ENCODE measurements at regions not wholly inside any gene's neighbourhood (a gene's known extent, or its start where the extent isn't known, plus 50 kb on each side); places are given as distances from the start of the nearest gene placed in this dataset.

GRCh38 chr17:14997290-14997689 is 267.8 kb downstream of the PMP22 start:
- DNase-seq (no peak), ATAC-seq (no peak)
- H3K4me1 Mint-ChIP-seq = no peaks in the 10 kb centered on the region
- no peaks in the 10 kb centered on the region for H3K9me3 Mint-ChIP-seq
- H3K27me3 Mint-ChIP-seq = peaks cover 5% of the 10 kb centered on the region
- no peak overlapping the region for H3K27ac Mint-ChIP-seq
- H3K4me3 Mint-ChIP-seq = no peak overlapping the region
- H3K36me3 Mint-ChIP-seq (ENCODE audit: low read depth) = no peaks in the 10 kb centered on the region

- Mint-ChIP-seq H3K27ac (no peak overlapping the region), H3K36me3 (ENCODE audit: low read depth) (no peaks in the 10 kb centered on the region), H3K9me3 (no peaks in the 10 kb centered on the region), H3K4me3 (no peak overlapping the region), H3K4me1 (no peaks in the 10 kb centered on the region), H3K27me3 (peaks cover 11% of the 10 kb centered on the region)
- no peak for ATAC-seq
- DNase-seq = no peak
Measured at GRCh38 chr17:14986127-14986526, 279.0 kb downstream of the PMP22 start.

GRCh38 chr17:14972844-14973243 is 292.3 kb downstream of the PMP22 start:
- H3K36me3 Mint-ChIP-seq (ENCODE audit: low read depth) = no peaks in the 10 kb centered on the region
- peaks cover 15% of the 10 kb centered on the region for H3K27me3 Mint-ChIP-seq
- H3K4me1 Mint-ChIP-seq = no peaks in the 10 kb centered on the region
- DNase-seq = no peak
- no peak overlapping the region for H3K4me3 Mint-ChIP-seq
- H3K27ac Mint-ChIP-seq = no peak overlapping the region
- H3K9me3 Mint-ChIP-seq = peaks cover 35% of the 10 kb centered on the region
- ATAC-seq = no peak

- no peaks in the 10 kb centered on the region for H3K36me3 Mint-ChIP-seq (ENCODE audit: low read depth)
Measured at GRCh38 chr17:14971054-14971453, 294.1 kb downstream of the PMP22 start.

GRCh38 chr17:14959106-14959648 is 305.9 kb downstream of the PMP22 start:
- H3K27me3 Mint-ChIP-seq = no peaks in the 10 kb centered on the region
- H3K4me3 Mint-ChIP-seq = no peak overlapping the region
- DNase-seq (no peak), ATAC-seq (no peak)
- no peak overlapping the region for H3K27ac Mint-ChIP-seq
- no peaks in the 10 kb centered on the region for H3K36me3 Mint-ChIP-seq (ENCODE audit: low read depth)
- H3K4me1 Mint-ChIP-seq = no peaks in the 10 kb centered on the region
- H3K9me3 Mint-ChIP-seq = no peaks in the 10 kb centered on the region

More at GRCh38 chr17:14971054-14971453, 294.1 kb downstream of the PMP22 start:
- H3K9me3 Mint-ChIP-seq = peaks cover 35% of the 10 kb centered on the region
- DNase-seq = no peak
- H3K4me1 Mint-ChIP-seq = no peaks in the 10 kb centered on the region
- H3K27ac Mint-ChIP-seq = no peak overlapping the region
- peaks cover 15% of the 10 kb centered on the region for H3K27me3 Mint-ChIP-seq
- no peak for ATAC-seq
- H3K4me3 Mint-ChIP-seq = no peak overlapping the region

GRCh38 chr17:14953405-14953804 is 311.7 kb downstream of the PMP22 start:
- Mint-ChIP-seq H3K9me3 (peaks cover 4% of the 10 kb centered on the region), H3K27me3 (peaks cover 2% of the 10 kb centered on the region), H3K36me3 (ENCODE audit: low read depth) (no peaks in the 10 kb centered on the region), H3K27ac (no peak overlapping the region), H3K4me1 (no peaks in the 10 kb centered on the region), H3K4me3 (no peak overlapping the region)
- DNase-seq (no peak), ATAC-seq (no peak)

GRCh38 chr17:14950686-14951085 is 314.4 kb downstream of the PMP22 start:
- Mint-ChIP-seq H3K36me3 (ENCODE audit: low read depth) (no peaks in the 10 kb centered on the region), H3K4me3 (no peak overlapping the region), H3K27me3 (peaks cover 4% of the 10 kb centered on the region), H3K27ac (no peak overlapping the region), H3K9me3 (peaks cover 4% of the 10 kb centered on the region), H3K4me1 (no peaks in the 10 kb centered on the region)
- DNase-seq (no peak), ATAC-seq (no peak)

- ATAC-seq (no peak), DNase-seq (no peak)
- H3K36me3 Mint-ChIP-seq (ENCODE audit: low read depth) = no peaks in the 10 kb centered on the region
- H3K27ac Mint-ChIP-seq = no peak overlapping the region
- H3K27me3 Mint-ChIP-seq = peaks cover 4% of the 10 kb centered on the region
- no peak overlapping the region for H3K4me3 Mint-ChIP-seq
- H3K4me1 Mint-ChIP-seq = no peaks in the 10 kb centered on the region
- H3K9me3 Mint-ChIP-seq = peaks cover 4% of the 10 kb centered on the region
Measured at GRCh38 chr17:14950216-14950615, 314.9 kb downstream of the PMP22 start.

- ATAC-seq (no peak), DNase-seq (no peak)
- Mint-ChIP-seq H3K4me3 (no peak overlapping the region), H3K36me3 (ENCODE audit: low read depth) (no peaks in the 10 kb centered on the region), H3K27ac (no peak overlapping the region), H3K4me1 (no peaks in the 10 kb centered on the region), H3K27me3 (peaks cover 10% of the 10 kb centered on the region), H3K9me3 (peaks cover 3% of the 10 kb centered on the region)
Measured at GRCh38 chr17:14947671-14948070, 317.5 kb downstream of the PMP22 start.

- ATAC-seq (no peak), DNase-seq (no peak)
- Mint-ChIP-seq H3K27me3 (peaks cover 10% of the 10 kb centered on the region), H3K4me1 (no peaks in the 10 kb centered on the region), H3K9me3 (no peaks in the 10 kb centered on the region), H3K4me3 (no peak overlapping the region), H3K36me3 (ENCODE audit: low read depth) (no peaks in the 10 kb centered on the region), H3K27ac (no peak overlapping the region)
Measured at GRCh38 chr17:14946481-14946880, 318.6 kb downstream of the PMP22 start.

GRCh38 chr17:14942526-14943190 is 322.5 kb downstream of the PMP22 start:
- DNase-seq (no peak), ATAC-seq (no peak)
- Mint-ChIP-seq H3K9me3 (no peaks in the 10 kb centered on the region), H3K36me3 (ENCODE audit: low read depth) (no peaks in the 10 kb centered on the region), H3K27ac (no peak overlapping the region), H3K27me3 (peaks cover 16% of the 10 kb centered on the region), H3K4me1 (no peaks in the 10 kb centered on the region), H3K4me3 (no peak overlapping the region)

GRCh38 chr17:14940938-14941265 is 324.2 kb downstream of the PMP22 start:
- Mint-ChIP-seq H3K4me1 (no peaks in the 10 kb centered on the region), H3K36me3 (ENCODE audit: low read depth) (no peaks in the 10 kb centered on the region), H3K4me3 (no peak overlapping the region), H3K27ac (no peak overlapping the region), H3K27me3 (peaks cover 14% of the 10 kb centered on the region), H3K9me3 (no peaks in the 10 kb centered on the region)
- ATAC-seq (no peak), DNase-seq (no peak)

GRCh38 chr17:14940108-14940937 is 324.8 kb downstream of the PMP22 start:
- peaks cover 14% of the 10 kb centered on the region for H3K27me3 Mint-ChIP-seq
- DNase-seq (no peak), ATAC-seq (no peak)
- H3K4me3 Mint-ChIP-seq = no peak overlapping the region
- no peaks in the 10 kb centered on the region for H3K9me3 Mint-ChIP-seq
- H3K27ac Mint-ChIP-seq = no peak overlapping the region
- H3K36me3 Mint-ChIP-seq (ENCODE audit: low read depth) = no peaks in the 10 kb centered on the region
- H3K4me1 Mint-ChIP-seq = no peaks in the 10 kb centered on the region

GRCh38 chr17:14935845-14936485 is 329.2 kb downstream of the PMP22 start:
- Mint-ChIP-seq H3K36me3 (ENCODE audit: low read depth) (no peaks in the 10 kb centered on the region), H3K4me1 (no peaks in the 10 kb centered on the region), H3K9me3 (no peaks in the 10 kb centered on the region), H3K27ac (no peak overlapping the region), H3K27me3 (peaks cover 10% of the 10 kb centered on the region), H3K4me3 (no peak overlapping the region)
- ATAC-seq (no peak), DNase-seq (no peak)
